ENCODE measurements at regions not wholly inside any gene's neighbourhood (a gene's known extent, or its start where the extent isn't known, plus 50 kb on each side); places are given as distances from the start of the nearest gene placed in this dataset.

DNA sequence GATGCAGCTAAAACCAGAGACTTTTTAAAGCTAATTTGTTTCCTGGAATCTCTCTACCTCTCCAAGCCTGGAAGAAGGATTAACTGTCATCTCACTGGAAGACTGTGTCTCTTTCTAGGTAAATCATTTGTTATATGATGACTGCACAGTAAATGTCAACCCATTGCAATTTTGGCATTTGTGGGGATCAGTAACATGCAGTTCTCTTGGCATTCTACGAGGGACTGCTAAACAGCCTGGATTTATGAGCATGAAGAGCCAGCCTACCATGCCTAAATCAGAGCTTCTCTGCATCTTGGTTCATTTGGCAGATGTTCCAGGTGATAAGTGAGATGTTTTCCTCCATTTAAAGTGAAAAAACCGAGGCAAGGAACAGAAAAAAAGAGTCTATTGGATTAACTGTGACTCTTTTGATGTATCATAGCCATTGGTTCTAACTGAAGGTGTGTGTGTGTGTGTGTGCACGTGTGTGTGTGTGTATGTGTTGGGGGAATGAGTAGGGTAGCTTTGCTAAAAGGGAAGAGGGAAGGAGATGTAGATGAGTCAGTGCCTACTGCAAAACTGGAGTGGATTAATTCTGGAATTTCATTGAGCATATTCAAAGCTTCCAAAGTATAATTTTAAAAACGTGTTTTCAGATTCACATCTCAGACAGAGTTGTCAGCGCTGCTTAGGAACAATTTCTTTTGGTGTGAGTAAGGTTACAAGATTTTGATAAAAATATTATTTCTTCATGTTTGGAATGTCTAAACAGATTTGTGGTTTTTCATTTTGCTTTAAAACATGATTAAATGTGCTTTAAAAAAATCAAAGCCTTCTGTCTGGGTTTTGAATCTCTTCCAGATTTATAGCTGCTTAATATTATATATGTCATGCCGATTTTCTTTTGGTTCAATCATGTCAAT lies 123.2 kb upstream of the LNX1 start:
- ChIA-PET CTCF (interaction anchor here (2.6 kb wide), 1 partner anchor 8 kb away, joined by 10 read pairs; no protein-coding TSS in a partner anchor), POLR2A (no interaction called here), RAD21 (ENCODE audit: low non-redundant PET in 1 of 2, low total read pairs in 2 of 2, uncharacterized antibody in 2 of 2, unreplicated experiment in 2 of 2) (no interaction called here)
- intact Hi-C loops (cut with micrococcal nuclease) = loop anchor here (10.0 kb wide), 1 partner anchor 60 kb away; no protein-coding TSS in a partner anchor
- no peaks in the 10 kb centered on the region for H3K79me2 ChIP-seq (ENCODE audit: insufficient read depth, low read length)
- peaks cover 28% of the 10 kb centered on the region for H3K27me3 ChIP-seq (ENCODE audit: insufficient read depth, low read length)
- H3K4me3 ChIP-seq (replicated peaks in 1 of 2; ENCODE audit: low read depth in 1 of 2, low read length in 2 of 2) = no peak overlapping the region
- H3K9ac ChIP-seq (ENCODE audit: low read length) = no peak overlapping the region
- no peak for TF ChIP-seq TCF7L2 (IDR thresholded peaks at IDR 0.05; ENCODE audit: borderline replicate concordance, extremely low read depth, insufficient read depth, insufficient read length)
- TF ChIP-seq ELF1 (IDR thresholded peaks at IDR 0.05; ENCODE audit: borderline replicate concordance, low read depth) = no peak
- no peak for TF ChIP-seq POLR2AphosphoS5 (IDR thresholded peaks at IDR 0.05; ENCODE audit: low read depth, low read length)
- TF ChIP-seq SIN3A (IDR thresholded peaks at IDR 0.05; ENCODE audit: low read depth) = no peak
- TF ChIP-seq, protein P1, sequence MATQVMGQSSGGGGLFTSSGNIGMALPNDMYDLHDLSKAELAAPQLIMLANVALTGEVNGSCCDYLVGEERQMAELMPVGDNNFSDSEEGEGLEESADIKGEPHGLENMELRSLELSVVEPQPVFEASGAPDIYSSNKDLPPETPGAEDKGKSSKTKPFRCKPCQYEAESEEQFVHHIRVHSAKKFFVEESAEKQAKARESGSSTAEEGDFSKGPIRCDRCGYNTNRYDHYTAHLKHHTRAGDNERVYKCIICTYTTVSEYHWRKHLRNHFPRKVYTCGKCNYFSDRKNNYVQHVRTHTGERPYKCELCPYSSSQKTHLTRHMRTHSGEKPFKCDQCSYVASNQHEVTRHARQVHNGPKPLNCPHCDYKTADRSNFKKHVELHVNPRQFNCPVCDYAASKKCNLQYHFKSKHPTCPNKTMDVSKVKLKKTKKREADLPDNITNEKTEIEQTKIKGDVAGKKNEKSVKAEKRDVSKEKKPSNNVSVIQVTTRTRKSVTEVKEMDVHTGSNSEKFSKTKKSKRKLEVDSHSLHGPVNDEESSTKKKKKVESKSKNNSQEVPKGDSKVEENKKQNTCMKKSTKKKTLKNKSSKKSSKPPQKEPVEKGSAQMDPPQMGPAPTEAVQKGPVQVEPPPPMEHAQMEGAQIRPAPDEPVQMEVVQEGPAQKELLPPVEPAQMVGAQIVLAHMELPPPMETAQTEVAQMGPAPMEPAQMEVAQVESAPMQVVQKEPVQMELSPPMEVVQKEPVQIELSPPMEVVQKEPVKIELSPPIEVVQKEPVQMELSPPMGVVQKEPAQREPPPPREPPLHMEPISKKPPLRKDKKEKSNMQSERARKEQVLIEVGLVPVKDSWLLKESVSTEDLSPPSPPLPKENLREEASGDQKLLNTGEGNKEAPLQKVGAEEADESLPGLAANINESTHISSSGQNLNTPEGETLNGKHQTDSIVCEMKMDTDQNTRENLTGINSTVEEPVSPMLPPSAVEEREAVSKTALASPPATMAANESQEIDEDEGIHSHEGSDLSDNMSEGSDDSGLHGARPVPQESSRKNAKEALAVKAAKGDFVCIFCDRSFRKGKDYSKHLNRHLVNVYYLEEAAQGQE (IDR thresholded peaks at IDR 0.05; ENCODE audit: low read depth) = no peak
- TF ChIP-seq YY1 (IDR thresholded peaks at IDR 0.05; ENCODE audit: extremely low read depth, insufficient replicate concordance, low read depth, low read length) = no peak
- TF ChIP-seq, protein P2, sequence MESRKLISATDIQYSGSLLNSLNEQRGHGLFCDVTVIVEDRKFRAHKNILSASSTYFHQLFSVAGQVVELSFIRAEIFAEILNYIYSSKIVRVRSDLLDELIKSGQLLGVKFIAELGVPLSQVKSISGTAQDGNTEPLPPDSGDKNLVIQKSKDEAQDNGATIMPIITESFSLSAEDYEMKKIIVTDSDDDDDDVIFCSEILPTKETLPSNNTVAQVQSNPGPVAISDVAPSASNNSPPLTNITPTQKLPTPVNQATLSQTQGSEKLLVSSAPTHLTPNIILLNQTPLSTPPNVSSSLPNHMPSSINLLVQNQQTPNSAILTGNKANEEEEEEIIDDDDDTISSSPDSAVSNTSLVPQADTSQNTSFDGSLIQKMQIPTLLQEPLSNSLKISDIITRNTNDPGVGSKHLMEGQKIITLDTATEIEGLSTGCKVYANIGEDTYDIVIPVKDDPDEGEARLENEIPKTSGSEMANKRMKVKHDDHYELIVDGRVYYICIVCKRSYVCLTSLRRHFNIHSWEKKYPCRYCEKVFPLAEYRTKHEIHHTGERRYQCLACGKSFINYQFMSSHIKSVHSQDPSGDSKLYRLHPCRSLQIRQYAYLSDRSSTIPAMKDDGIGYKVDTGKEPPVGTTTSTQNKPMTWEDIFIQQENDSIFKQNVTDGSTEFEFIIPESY (IDR thresholded peaks at IDR 0.05; ENCODE audit: extremely low read depth, insufficient replicate concordance, low read length) = no peak
- no peak for TF ChIP-seq SRF (IDR thresholded peaks at IDR 0.05; ENCODE audit: low read depth)
- TF ChIP-seq EGR1 (IDR thresholded peaks at IDR 0.05; ENCODE audit: low read depth) = no peak
- no peak for TF ChIP-seq CEBPB (IDR thresholded peaks at IDR 0.05; ENCODE audit: low read depth)
- TF ChIP-seq, protein P3, sequence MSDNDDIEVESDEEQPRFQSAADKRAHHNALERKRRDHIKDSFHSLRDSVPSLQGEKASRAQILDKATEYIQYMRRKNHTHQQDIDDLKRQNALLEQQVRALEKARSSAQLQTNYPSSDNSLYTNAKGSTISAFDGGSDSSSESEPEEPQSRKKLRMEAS (IDR thresholded peaks at IDR 0.05) = no peak
- no peak for TF ChIP-seq ZFX (IDR thresholded peaks at IDR 0.05)
- H4K20me1 ChIP-seq (ENCODE audit: insufficient read depth) = no peaks in the 10 kb centered on the region
- no peaks in the 10 kb centered on the region for H3K36me3 ChIP-seq (ENCODE audit: control insufficient read depth in 1 of 2, insufficient read depth in 2 of 2, low read length in 2 of 2)
- no peak overlapping the region for H3K27ac ChIP-seq (ENCODE audit: low read depth, low read length)
- DNase-seq (ENCODE audit: low read depth, low spot score) (no peak), ATAC-seq (no peak)
- no peaks in the 10 kb centered on the region for H3K4me1 ChIP-seq (ENCODE audit: control insufficient read depth in 1 of 2, insufficient read depth in 2 of 2, low read length in 2 of 2)
- H2AFZ ChIP-seq (ENCODE audit: low read depth, low read length, poor library complexity, severe bottlenecking) = no peak overlapping the region
- BruUV-seq (replicated peaks) = no TSS peak
- H3K9me2 ChIP-seq (ENCODE audit: insufficient read depth) = no peaks in the 10 kb centered on the region
- H3K4me2 ChIP-seq (ENCODE audit: low read length) = no peak overlapping the region
- H3K9me3 ChIP-seq (ENCODE audit: control insufficient read depth in 1 of 2, insufficient read depth in 1 of 2, low read depth in 1 of 2, low read length in 2 of 2) = no peaks in the 10 kb centered on the region

Measured in HCT116 (cell line).